NCI-H226 (cell line): ENCODE measurements at regions not wholly inside any gene's neighbourhood (a gene's known extent, or its start where the extent isn't known, plus 50 kb on each side); places are given as distances from the start of the nearest gene placed in this dataset.

Experiments
- DNase-seq: peaks from one replicate; pipeline ENCODE4 v3.0.0-alpha.2; 2015

- no peak for DNase-seq
Measured at GRCh38 chr11:36809303-36809702, 211.3 kb upstream of the RAG2 start.

- DNase-seq = no peak
Measured at GRCh38 chr11:36807871-36808270, 209.8 kb upstream of the RAG2 start.

GRCh38 chr11:36803084-36803483 is 205.0 kb upstream of the RAG2 start:
- no peak for DNase-seq

GRCh38 chr11:36792996-36793914 is 195.2 kb upstream of the RAG2 start:
- no peak for DNase-seq

- no peak for DNase-seq
Measured at GRCh38 chr11:36791957-36792356, 193.9 kb upstream of the RAG2 start.

- DNase-seq = no peak
Measured at GRCh38 chr11:36790526-36790925, 192.5 kb upstream of the RAG2 start.

- DNase-seq = no peak
Measured at GRCh38 chr11:36783808-36784207, 185.8 kb upstream of the RAG2 start.

GRCh38 chr11:36779791-36780190 is 181.8 kb upstream of the RAG2 start:
- no peak for DNase-seq

GRCh38 chr11:36777311-36777710 is 179.3 kb upstream of the RAG2 start:
- no peak for DNase-seq

GRCh38 chr11:36775756-36776155 is 177.7 kb upstream of the RAG2 start:
- DNase-seq = no peak

- no peak for DNase-seq
Measured at GRCh38 chr11:36775130-36775529, 177.1 kb upstream of the RAG2 start.

GRCh38 chr11:36774603-36775002 is 176.6 kb upstream of the RAG2 start:
- peak; percentile 40 for DNase-seq

- no peak for DNase-seq
Measured at GRCh38 chr11:36763187-36763586, 165.2 kb upstream of the RAG2 start.

- DNase-seq = no peak
Measured at GRCh38 chr11:36757075-36757474, 159.0 kb upstream of the RAG2 start.

GRCh38 chr11:36753960-36754359 is 155.9 kb upstream of the RAG2 start:
- DNase-seq = no peak

- DNase-seq = no peak
Measured at GRCh38 chr11:36751996-36752395, 154.0 kb upstream of the RAG2 start.

- DNase-seq = no peak
Measured at GRCh38 chr11:36751335-36751781, 153.3 kb upstream of the RAG2 start.

GRCh38 chr11:36750349-36750748 is 152.3 kb upstream of the RAG2 start:
- DNase-seq = no peak

GRCh38 chr11:36748836-36749235 is 150.8 kb upstream of the RAG2 start:
- no peak for DNase-seq

- DNase-seq = peak; percentile 67
Measured at GRCh38 chr11:36746886-36747710, 149.1 kb upstream of the RAG2 start.

- peak; percentile 13 for DNase-seq
Measured at GRCh38 chr11:36744375-36745168, 146.5 kb upstream of the RAG2 start.

GRCh38 chr11:36743039-36743438 is 145.0 kb upstream of the RAG2 start:
- DNase-seq = no peak

- DNase-seq = no peak
Measured at GRCh38 chr11:36741515-36741914, 143.5 kb upstream of the RAG2 start.
